Effector memory CD4-positive, alpha-beta T cell (primary cell): ENCODE measurements at regions not wholly inside any gene's neighbourhood (a gene's known extent, or its start where the extent isn't known, plus 50 kb on each side); places are given as distances from the start of the nearest gene placed in this dataset.

Experiments
- DNase-seq, 3 donors: peaks; one replicate each; pipeline ENCODE4 v3.0.0-alpha.2; 2020
- H3K27ac ChIP-seq: 2 replicates; pipeline ENCODE4 v1.7.0; 2013; ENCODE audit warnings: mild to moderate bottlenecking, low read length, moderate library complexity; ENCODE audit not compliant: insufficient read depth, poor library complexity, severe bottlenecking
- H3K27me3 ChIP-seq: replicated peaks from 2 replicates; pipeline ENCODE4 v1.7.0; 2013; ENCODE audit warnings: mild to moderate bottlenecking, low read length; ENCODE audit not compliant: insufficient read depth, control insufficient read depth, poor library complexity, severe bottlenecking
- H3K36me3 ChIP-seq: 2 replicates; pipeline ENCODE4 v1.7.0; 2013; ENCODE audit warnings: mild to moderate bottlenecking, low read length, moderate library complexity; ENCODE audit not compliant: control insufficient read depth, insufficient read depth
- H3K4me1 ChIP-seq: 2 replicates; pipeline ENCODE4 v1.7.0; 2013; ENCODE audit warnings: low read length, mild to moderate bottlenecking; ENCODE audit not compliant: control insufficient read depth, insufficient read depth, poor library complexity, severe bottlenecking
- H3K4me3 ChIP-seq: 2 replicates; pipeline ENCODE4 v1.7.0; 2013; ENCODE audit warnings: low read length, low read depth, mild to moderate bottlenecking; ENCODE audit not compliant: insufficient read depth, poor library complexity, severe bottlenecking
- H3K9me3 ChIP-seq: 2 replicates; pipeline ENCODE4 v1.7.0; 2013; ENCODE audit warnings: mild to moderate bottlenecking, low read length, moderate library complexity; ENCODE audit not compliant: control insufficient read depth

DNA sequence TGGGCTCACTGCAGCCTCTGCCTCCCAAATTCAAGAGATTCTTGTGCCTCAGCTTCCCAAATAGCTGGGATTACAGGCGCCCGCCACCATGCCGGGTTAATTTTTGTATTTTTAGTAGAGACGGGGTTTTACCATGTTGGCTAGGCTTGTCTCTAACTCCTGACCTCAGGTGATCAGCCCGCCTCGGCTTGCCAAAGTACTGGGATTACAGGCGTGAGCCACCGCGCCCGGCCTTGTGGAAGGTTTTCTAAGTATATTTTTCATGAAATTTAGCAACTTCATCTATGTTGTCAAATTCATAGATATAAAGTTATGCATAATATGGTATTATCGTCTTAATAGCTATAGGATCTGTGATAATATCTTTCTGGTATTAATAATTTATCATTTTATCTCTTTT, 275.6 kb upstream of the GRM7 start:
- H3K9me3 ChIP-seq: no peaks in the 10 kb centered on the region
- no peak for DNase-seq
- H3K36me3 ChIP-seq: no peaks in the 10 kb centered on the region
- no peak overlapping the region for H3K27ac ChIP-seq
- H3K27me3 ChIP-seq: no peaks in the 10 kb centered on the region
- no peak overlapping the region for H3K4me3 ChIP-seq
- no peaks in the 10 kb centered on the region for H3K4me1 ChIP-seq

DNA sequence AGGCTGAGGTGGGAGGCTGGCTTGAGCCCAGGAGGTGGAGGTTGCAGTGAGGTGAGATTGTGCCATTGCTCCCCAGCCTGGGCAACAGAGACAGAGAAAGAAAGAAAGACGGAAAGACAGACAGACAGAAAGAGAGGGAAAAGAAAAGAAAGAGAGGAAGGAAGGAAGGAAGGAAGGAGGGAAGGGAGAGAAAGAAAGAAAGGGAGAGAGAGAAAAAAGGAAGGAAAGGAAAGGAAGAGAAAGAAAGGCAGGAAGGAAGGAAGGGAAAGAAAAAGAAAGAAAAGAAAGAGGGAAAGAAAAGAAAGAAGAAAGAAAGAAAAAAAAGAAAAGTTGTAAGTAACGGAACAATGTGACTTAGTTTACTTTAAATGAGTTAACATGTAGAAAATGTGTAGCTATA, 260.7 kb upstream of the GRM7 start:
- H3K4me1 ChIP-seq: no peaks in the 10 kb centered on the region
- no peaks in the 10 kb centered on the region for H3K36me3 ChIP-seq
- H3K4me3 ChIP-seq: no peak overlapping the region
- no peak for DNase-seq
- H3K27me3 ChIP-seq: no peaks in the 10 kb centered on the region
- no peaks in the 10 kb centered on the region for H3K9me3 ChIP-seq
- no peak overlapping the region for H3K27ac ChIP-seq

DNA sequence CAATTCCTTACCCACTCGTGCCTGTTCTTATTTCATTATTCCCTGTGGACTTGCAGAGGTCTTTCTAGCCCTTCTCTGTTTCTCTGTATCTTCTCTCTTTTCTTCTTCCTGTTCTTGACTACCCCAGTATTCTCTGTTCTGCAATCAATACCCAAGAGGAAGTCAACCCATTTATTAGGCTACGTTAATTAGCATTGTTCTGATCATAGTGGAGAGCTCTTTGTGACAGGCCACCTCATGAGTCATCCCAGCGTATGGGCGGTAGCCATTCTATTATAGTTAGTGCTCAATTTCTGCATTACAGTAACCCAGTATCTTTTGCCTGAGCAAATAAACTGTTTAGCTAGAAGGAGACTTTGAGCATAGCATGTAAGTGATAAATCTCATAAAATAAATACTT, 259.5 kb upstream of the GRM7 start:
- H3K27ac ChIP-seq: no peak overlapping the region
- DNase-seq: no peak
- H3K27me3 ChIP-seq: no peaks in the 10 kb centered on the region
- no peak overlapping the region for H3K4me3 ChIP-seq
- no peaks in the 10 kb centered on the region for H3K4me1 ChIP-seq
- no peaks in the 10 kb centered on the region for H3K36me3 ChIP-seq
- no peaks in the 10 kb centered on the region for H3K9me3 ChIP-seq

DNA sequence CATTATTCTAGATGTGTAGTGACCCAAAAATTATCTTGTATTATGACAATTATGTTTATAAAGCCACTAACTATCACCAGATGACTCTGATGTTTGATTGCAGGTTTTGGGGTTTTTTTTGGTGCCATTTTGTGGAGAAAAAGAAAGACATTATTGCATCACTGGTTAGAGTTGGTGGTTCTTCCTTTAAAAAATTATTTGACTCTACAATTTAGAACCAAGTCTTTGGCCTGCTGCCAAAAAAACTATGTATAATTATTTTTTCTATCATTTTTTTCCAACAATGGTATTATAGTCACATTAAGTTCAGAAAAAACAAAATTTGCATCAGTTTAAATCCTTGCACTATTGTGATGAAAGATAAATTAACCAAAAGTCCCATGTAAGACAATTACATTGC, 258.6 kb upstream of the GRM7 start:
- H3K4me1 ChIP-seq: no peaks in the 10 kb centered on the region

DNA sequence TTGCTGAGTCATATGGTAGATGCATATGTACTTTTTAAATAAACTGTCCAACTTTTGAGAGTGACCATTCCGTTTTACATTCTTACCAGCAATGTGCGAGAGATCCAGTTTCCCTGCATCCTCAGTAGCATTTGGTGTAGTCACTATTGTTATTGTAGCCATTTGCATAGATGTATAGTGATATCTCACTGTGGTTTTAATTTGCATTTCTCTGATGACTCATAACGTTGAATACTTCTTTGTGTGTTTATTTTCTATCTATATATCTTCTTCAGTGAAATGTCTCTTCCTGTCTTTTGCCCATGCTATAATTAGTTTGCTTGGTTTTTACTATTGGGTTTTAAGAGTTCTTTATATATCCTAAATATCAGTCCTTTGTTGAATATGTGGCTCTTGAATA, 255.7 kb upstream of the GRM7 start:
- no peak overlapping the region for H3K4me3 ChIP-seq
- no peak for DNase-seq
- no peaks in the 10 kb centered on the region for H3K27me3 ChIP-seq
- H3K9me3 ChIP-seq: no peaks in the 10 kb centered on the region
- H3K4me1 ChIP-seq: no peaks in the 10 kb centered on the region
- no peak overlapping the region for H3K27ac ChIP-seq
- no peaks in the 10 kb centered on the region for H3K36me3 ChIP-seq

More for the DNA sequence above, 258.6 kb upstream of the GRM7 start:
- no peak overlapping the region for H3K4me3 ChIP-seq
- H3K36me3 ChIP-seq: no peaks in the 10 kb centered on the region
- no peak overlapping the region for H3K27ac ChIP-seq
- no peaks in the 10 kb centered on the region for H3K27me3 ChIP-seq
- H3K9me3 ChIP-seq: no peaks in the 10 kb centered on the region
- no peak for DNase-seq

DNA sequence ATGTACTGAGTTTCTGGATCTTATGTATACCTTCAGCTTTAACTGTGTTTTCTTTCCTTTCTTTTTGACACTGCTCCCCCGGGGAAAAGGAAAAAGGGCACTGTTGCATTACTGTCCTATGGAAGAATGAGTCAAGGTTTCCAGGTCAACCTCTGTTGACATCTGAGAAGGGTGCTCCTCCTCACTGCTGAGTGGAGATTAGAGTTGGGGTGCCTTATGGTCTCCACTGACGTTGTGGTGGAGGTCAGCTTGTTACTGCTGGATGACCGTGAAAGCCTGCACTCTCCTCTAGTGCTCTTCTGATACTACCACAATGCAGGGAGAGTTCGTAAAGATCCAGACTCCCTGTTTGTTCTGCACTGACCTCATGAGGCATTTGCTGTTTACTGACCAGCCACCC, 252.1 kb upstream of the GRM7 start:
- DNase-seq: no peak
- no peaks in the 10 kb centered on the region for H3K4me1 ChIP-seq
- no peak overlapping the region for H3K27ac ChIP-seq
- H3K4me3 ChIP-seq: no peak overlapping the region
- H3K27me3 ChIP-seq: no peaks in the 10 kb centered on the region
- no peaks in the 10 kb centered on the region for H3K36me3 ChIP-seq
- no peaks in the 10 kb centered on the region for H3K9me3 ChIP-seq

DNA sequence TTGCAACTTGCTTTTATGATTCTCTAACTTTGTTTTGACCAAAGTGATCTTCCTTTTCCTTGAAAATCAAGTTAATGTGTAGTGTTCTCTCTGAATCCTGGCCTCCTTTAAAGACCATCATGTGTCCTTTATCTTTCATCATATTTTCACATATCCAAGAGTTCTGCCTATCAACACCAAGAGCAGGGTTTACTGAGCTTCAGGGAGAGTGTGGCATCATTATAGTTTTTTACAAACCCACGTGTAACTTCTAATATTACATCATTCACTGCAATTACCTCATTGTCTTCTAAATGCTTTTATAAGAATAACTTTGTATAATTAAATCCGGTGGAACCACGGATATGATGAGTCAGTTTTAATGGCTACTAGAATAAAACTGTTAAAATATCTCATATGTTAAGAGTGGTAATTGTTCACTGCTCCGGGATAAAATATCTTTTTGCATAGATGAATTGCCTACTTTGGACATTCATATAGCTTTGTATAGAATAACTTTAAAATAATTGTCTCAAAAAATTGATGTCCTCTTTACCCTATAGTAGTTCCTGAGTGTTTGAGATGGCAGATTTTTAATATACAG, 248.8 kb upstream of the GRM7 start:
- no peaks in the 10 kb centered on the region for H3K36me3 ChIP-seq
- DNase-seq: no peak
- H3K27me3 ChIP-seq: no peaks in the 10 kb centered on the region
- no peaks in the 10 kb centered on the region for H3K4me1 ChIP-seq
- no peak overlapping the region for H3K27ac ChIP-seq
- H3K4me3 ChIP-seq: no peak overlapping the region
- no peaks in the 10 kb centered on the region for H3K9me3 ChIP-seq

DNA sequence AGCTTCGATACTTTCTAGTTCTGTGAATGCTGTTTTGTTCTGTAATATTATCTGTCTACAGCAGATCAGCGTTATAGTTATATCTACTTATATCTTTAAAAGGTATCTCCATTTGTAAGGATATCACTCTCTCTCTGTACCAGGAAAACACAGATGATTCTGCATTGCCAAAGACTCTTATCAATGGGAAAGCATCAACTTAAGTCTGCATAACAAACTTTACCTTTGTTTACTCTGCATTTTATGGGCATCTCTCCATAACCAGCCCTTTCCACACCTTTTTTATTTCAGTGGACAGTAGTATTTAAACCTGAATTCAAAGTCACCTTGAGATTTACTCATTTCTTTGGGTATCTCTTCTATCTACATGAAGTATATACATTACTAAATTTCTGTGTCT, 238.7 kb upstream of the GRM7 start:
- no peak for DNase-seq
- Histone ChIP-seq H3K9me3 (no peaks in the 10 kb centered on the region), H3K27me3 (no peaks in the 10 kb centered on the region), H3K4me3 (no peak overlapping the region), H3K4me1 (no peaks in the 10 kb centered on the region), H3K27ac (no peak overlapping the region), H3K36me3 (no peaks in the 10 kb centered on the region)

DNA sequence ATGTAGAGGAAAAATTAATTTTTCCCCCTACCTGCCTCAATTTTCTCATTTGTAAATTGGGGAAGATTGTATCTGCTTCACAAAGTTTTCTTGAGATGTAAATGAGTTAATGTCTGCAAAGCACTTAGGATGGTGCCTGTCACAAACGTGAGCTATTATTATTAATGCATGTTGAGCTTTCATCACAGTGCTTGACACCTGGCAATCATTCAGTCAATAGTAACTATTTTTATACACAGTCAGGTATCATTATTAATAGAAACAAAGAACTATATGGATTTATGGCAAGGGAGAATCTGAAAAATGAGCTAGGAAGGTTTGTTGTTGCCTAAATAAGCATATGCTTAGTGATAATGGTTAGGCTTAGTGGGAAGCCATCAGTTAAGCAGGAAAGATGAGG, 238.2 kb upstream of the GRM7 start:
- Histone ChIP-seq H3K27ac (no peak overlapping the region), H3K4me1 (no peaks in the 10 kb centered on the region), H3K4me3 (no peak overlapping the region), H3K27me3 (no peaks in the 10 kb centered on the region), H3K9me3 (no peaks in the 10 kb centered on the region), H3K36me3 (no peaks in the 10 kb centered on the region)
- DNase-seq: no peak

DNA sequence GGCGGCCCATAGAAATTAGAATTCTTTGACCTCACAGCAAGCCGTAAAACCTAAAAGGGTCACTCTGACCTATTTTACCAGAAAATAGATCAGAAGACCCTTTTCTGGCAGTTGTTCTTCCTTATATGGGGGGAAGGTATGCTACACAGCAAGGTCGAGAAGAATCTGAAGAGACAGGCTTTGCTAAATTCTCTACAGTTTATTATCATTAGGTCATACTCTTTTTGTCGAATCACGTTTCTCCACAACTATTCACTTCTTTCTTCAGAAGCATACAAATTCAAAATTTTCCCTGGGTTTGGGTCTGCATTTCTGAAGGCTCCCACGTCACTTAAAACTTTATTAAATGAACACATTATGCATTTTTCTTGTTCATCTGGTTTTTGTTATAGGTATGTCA, 229.5 kb upstream of the GRM7 start:
- Histone ChIP-seq H3K4me1 (no peaks in the 10 kb centered on the region), H3K9me3 (no peaks in the 10 kb centered on the region), H3K27me3 (no peaks in the 10 kb centered on the region), H3K36me3 (no peaks in the 10 kb centered on the region), H3K4me3 (no peak overlapping the region), H3K27ac (no peak overlapping the region)
- no peak for DNase-seq

DNA sequence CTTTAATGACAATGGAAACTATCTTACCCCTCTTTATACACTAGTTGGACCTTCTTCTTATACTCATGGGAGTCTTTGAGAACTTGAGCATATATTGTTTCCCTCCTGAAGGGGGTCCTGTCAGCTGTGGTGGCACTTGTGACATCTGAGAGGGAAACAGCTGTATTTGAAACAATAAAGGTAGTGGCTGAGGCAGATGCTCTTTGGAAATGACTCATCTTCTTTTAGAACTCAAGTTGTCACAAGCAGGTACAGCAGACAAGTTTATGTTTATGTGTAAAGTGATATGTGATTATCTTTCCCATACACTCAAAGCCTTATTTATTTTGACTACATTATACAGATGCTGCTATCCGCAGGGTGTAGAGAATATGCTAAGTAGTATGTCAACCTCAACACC, 220.0 kb upstream of the GRM7 start:
- Histone ChIP-seq H3K27me3 (no peaks in the 10 kb centered on the region), H3K27ac (no peak overlapping the region), H3K4me1 (no peaks in the 10 kb centered on the region), H3K9me3 (no peaks in the 10 kb centered on the region), H3K4me3 (no peak overlapping the region), H3K36me3 (no peaks in the 10 kb centered on the region)
- DNase-seq: no peak
